K562 (cell line): ENCODE measurements at regions not wholly inside any gene's neighbourhood (a gene's known extent, or its start where the extent isn't known, plus 50 kb on each side); places are given as distances from the start of the nearest gene placed in this dataset.

Experiments used
- BHLHE40 ChIP-seq: IDR thresholded peaks from 2 replicates; pipeline ENCODE4 v1.6.1; 2011; ENCODE audit warnings: low read length, improper control_type of control experiment
- EZH2 ChIP-seq: IDR thresholded peaks from 2 replicates; pipeline ENCODE4 v1.6.1; 2012; ENCODE audit warnings: low read depth, mild to moderate bottlenecking, inconsistent platforms, low read length, borderline replicate concordance
- MYNN ChIP-seq, 2 experiments: sonication (generic); formaldehyde crosslinking in 1 of 2; IDR thresholded peaks; 2 replicates each; pipeline versions ENCODE4 v1.5.0 to v1.6.1; 2016 to 2020; ENCODE audit warnings: antibody characterized with exemption in 1 of 2, missing genetic modification reagents in 1 of 2
- NONO ChIP-seq, 2 experiments: fragments of 200-400 bp in 1 of 2; fragments of 450-650 bp in 1 of 2; formaldehyde crosslinking in 1 of 2; IDR thresholded peaks; 2 replicates each; pipeline ENCODE4 v1.6.1; 2017; ENCODE audit warnings: low read depth in 2 of 2, mild to moderate bottlenecking in 2 of 2, moderate library complexity in 2 of 2, low read length in 1 of 2
- RFX5 ChIP-seq: IDR thresholded peaks from 2 replicates; pipeline ENCODE4 v1.6.1; 2011; ENCODE audit warnings: low read depth, mild to moderate bottlenecking, improper control_type of control experiment, low read length
- SMARCE1 ChIP-seq: fragments of 450-650 bp; IDR thresholded peaks from 2 replicates; pipeline ENCODE4 v1.7.1; 2016; ENCODE audit warnings: mild to moderate bottlenecking
- YY1 ChIP-seq, 3 experiments: IDR thresholded peaks; 2 replicates each; pipeline ENCODE4 v1.6.1; 2011; ENCODE audit warnings: low read length in 2 of 3, mild to moderate bottlenecking in 2 of 3, moderate library complexity in 2 of 3, borderline replicate concordance in 1 of 3, control low read depth in 1 of 3, low read depth in 1 of 3; ENCODE audit not compliant: insufficient read depth in 3 of 3, insufficient replicate concordance in 2 of 3, control insufficient read depth in 1 of 3, insufficient read length in 1 of 3; ENCODE audit errors: extremely low read depth in 1 of 3
- ZBTB1 ChIP-seq: sonication (generic); formaldehyde crosslinking; IDR thresholded peaks from 2 replicates; pipeline ENCODE4 v1.8.1; 2023; ENCODE audit warnings: missing genetic modification reagents, low read depth, mild to moderate bottlenecking, borderline replicate concordance
- TF ChIP-seq, protein P1 (sequence below), 2 experiments: fragments of 450-650 bp in 1 of 2; IDR thresholded peaks; 2 replicates each; pipeline ENCODE4 v1.6.1; 2011 to 2017; ENCODE audit warnings: low read depth in 2 of 2, antibody characterized with exemption in 1 of 2, borderline replicate concordance in 1 of 2, low read length in 1 of 2, mild to moderate bottlenecking in 1 of 2, mixed read lengths in 1 of 2; ENCODE audit not compliant: control insufficient read depth in 1 of 2

DNA sequence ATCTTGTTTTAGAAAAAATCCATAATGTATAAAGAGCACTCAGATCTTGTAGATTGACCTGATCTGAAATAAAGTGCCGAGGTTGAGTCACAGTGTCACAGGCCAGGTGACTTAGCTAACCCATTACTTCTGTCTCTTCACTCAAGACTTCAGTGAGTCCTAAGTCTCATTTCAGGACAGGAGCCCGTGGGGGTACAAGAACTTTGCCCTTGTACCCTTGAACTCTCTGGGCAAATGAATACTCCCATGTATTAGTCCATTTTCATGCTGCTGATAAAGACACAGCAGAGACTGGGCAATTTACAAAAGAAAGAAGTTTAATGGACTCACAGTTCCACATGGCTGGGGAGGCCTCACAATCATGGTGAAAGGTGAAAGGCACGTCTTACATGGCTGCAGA, 160.2 kb downstream of the ZPLD1 start:
- TF ChIP-seq EZH2 (no peak), BHLHE40 (no peak), SMARCE1 (no peak), YY1 (IDR thresholded peaks at IDR 0.05; ENCODE audit: borderline replicate concordance in 1 of 3, control insufficient read depth in 1 of 3, extremely low read depth in 1 of 3, insufficient read depth in 3 of 3, insufficient read length in 1 of 3, insufficient replicate concordance in 2 of 3, low read depth in 1 of 3, low read length in 2 of 3) (no peak), ZBTB1 (no peak), NONO (IDR thresholded peaks at IDR 0.05; ENCODE audit: low read depth in 2 of 2, low read length in 1 of 2) (no peak), MYNN (IDR thresholded peaks at IDR 0.05) (no peak), MYNN (CRISPR knock-in tag; IDR thresholded peaks at IDR 0.05) (no peak), RFX5 (no peak)
- TF ChIP-seq, protein P1, sequence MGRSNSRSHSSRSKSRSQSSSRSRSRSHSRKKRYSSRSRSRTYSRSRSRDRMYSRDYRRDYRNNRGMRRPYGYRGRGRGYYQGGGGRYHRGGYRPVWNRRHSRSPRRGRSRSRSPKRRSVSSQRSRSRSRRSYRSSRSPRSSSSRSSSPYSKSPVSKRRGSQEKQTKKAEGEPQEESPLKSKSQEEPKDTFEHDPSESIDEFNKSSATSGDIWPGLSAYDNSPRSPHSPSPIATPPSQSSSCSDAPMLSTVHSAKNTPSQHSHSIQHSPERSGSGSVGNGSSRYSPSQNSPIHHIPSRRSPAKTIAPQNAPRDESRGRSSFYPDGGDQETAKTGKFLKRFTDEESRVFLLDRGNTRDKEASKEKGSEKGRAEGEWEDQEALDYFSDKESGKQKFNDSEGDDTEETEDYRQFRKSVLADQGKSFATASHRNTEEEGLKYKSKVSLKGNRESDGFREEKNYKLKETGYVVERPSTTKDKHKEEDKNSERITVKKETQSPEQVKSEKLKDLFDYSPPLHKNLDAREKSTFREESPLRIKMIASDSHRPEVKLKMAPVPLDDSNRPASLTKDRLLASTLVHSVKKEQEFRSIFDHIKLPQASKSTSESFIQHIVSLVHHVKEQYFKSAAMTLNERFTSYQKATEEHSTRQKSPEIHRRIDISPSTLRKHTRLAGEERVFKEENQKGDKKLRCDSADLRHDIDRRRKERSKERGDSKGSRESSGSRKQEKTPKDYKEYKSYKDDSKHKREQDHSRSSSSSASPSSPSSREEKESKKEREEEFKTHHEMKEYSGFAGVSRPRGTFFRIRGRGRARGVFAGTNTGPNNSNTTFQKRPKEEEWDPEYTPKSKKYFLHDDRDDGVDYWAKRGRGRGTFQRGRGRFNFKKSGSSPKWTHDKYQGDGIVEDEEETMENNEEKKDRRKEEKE (IDR thresholded peaks at IDR 0.05; ENCODE audit: borderline replicate concordance in 1 of 2, control insufficient read depth in 1 of 2, low read depth in 2 of 2, low read length in 1 of 2) = no peak
